Liver (tissue), 8 donors: ENCODE measurements at regions not wholly inside any gene's neighbourhood (a gene's known extent, or its start where the extent isn't known, plus 50 kb on each side); places are given as distances from the start of the nearest gene placed in this dataset.

ENCODE experiments used
- DNase-seq: peaks from one replicate; pipeline ENCODE4 v3.0.0-alpha.2; 2017; ENCODE audit warnings: low spot score
- H3K27ac ChIP-seq, 2 donors: one replicate each; pipeline ENCODE4 v1.7.0; 2013; ENCODE audit warnings: inconsistent platforms in 2 of 2, low read length in 2 of 2, control low read depth in 1 of 2, low read depth in 1 of 2, mild to moderate bottlenecking in 1 of 2
- H3K27me3 ChIP-seq, 4 donors: one replicate each; pipeline versions ENCODE4 v1.6.1 to v1.7.0; 2013; ENCODE audit warnings: low read length in 3 of 4, inconsistent platforms in 1 of 4, mild to moderate bottlenecking in 1 of 4, moderate library complexity in 1 of 4; ENCODE audit not compliant: control insufficient read depth in 4 of 4, insufficient read depth in 4 of 4
- H3K36me3 ChIP-seq, 4 donors: one replicate each; pipeline versions ENCODE4 v1.6.1 to v1.7.0; 2013; ENCODE audit warnings: low read length in 3 of 4, mild to moderate bottlenecking in 3 of 4, low read depth in 1 of 4, moderate library complexity in 1 of 4; ENCODE audit not compliant: control insufficient read depth in 4 of 4, insufficient read depth in 3 of 4
- H3K4me1 ChIP-seq, 4 donors: one replicate each; pipeline versions ENCODE4 v1.6.1 to v1.7.0; 2013; ENCODE audit warnings: low read length in 3 of 4, mild to moderate bottlenecking in 3 of 4, moderate library complexity in 1 of 4; ENCODE audit not compliant: control insufficient read depth in 4 of 4, insufficient read depth in 4 of 4
- H3K4me3 ChIP-seq, 3 donors: one replicate each; pipeline versions ENCODE4 v1.6.1 to v1.7.0; 2013; ENCODE audit warnings: low read length in 3 of 3, control low read depth in 1 of 3, low read depth in 1 of 3, mild to moderate bottlenecking in 1 of 3
- H3K9ac ChIP-seq, 2 donors: one replicate each; pipeline ENCODE4 v1.7.0; 2013; ENCODE audit warnings: low read length in 2 of 2, mild to moderate bottlenecking in 2 of 2, moderate library complexity in 2 of 2, control low read depth in 1 of 2, low read depth in 1 of 2
- H3K9me3 ChIP-seq, 4 donors: one replicate each; pipeline versions ENCODE4 v1.6.1 to v1.7.0; 2013; ENCODE audit warnings: low read length in 3 of 4; ENCODE audit not compliant: control insufficient read depth in 4 of 4
- EGR1 ChIP-seq, 2 donors: IDR thresholded peaks; 2 replicates each; pipeline ENCODE4 v1.6.1; 2016 to 2018; ENCODE audit warnings: antibody characterized with exemption in 2 of 2, low read depth in 2 of 2
- FOXA1 ChIP-seq: IDR thresholded peaks from 2 replicates; pipeline ENCODE4 v1.6.1; 2016; ENCODE audit warnings: antibody characterized with exemption
- FOXA2 ChIP-seq: IDR thresholded peaks from 2 replicates; pipeline ENCODE4 v1.6.1; 2016; ENCODE audit warnings: antibody characterized with exemption
- GABPA ChIP-seq, 2 donors: IDR thresholded peaks in 1 of 2; conservative IDR thresholded peaks in 1 of 2; 2 replicates each; pipeline ENCODE4 v1.6.1; 2016; ENCODE audit warnings: antibody characterized with exemption in 2 of 2, mild to moderate bottlenecking in 1 of 2, moderate library complexity in 1 of 2
- HNF4A ChIP-seq, 2 donors: conservative IDR thresholded peaks; 2 replicates each; pipeline ENCODE4 v1.6.1; 2016; ENCODE audit warnings: antibody characterized with exemption in 2 of 2, mild to moderate bottlenecking in 2 of 2
- HNF4G ChIP-seq: IDR thresholded peaks from 2 replicates; pipeline ENCODE4 v1.6.1; 2016; ENCODE audit warnings: antibody characterized with exemption
- JUND ChIP-seq, 2 donors: IDR thresholded peaks; 2 replicates each; pipeline ENCODE4 v1.6.1; 2016; ENCODE audit warnings: antibody characterized with exemption in 2 of 2
- NR2F2 ChIP-seq: IDR thresholded peaks from 2 replicates; pipeline ENCODE4 v1.6.1; 2016; ENCODE audit warnings: antibody characterized with exemption
- RAD21 ChIP-seq, 2 donors: IDR thresholded peaks; 2 replicates each; pipeline ENCODE4 v1.6.1; 2016; ENCODE audit warnings: antibody characterized with exemption in 2 of 2, mild to moderate bottlenecking in 2 of 2
- RXRA ChIP-seq, 2 donors: IDR thresholded peaks; 2 replicates each; pipeline ENCODE4 v1.6.1; 2017 to 2018; ENCODE audit warnings: antibody characterized with exemption in 2 of 2, mild to moderate bottlenecking in 1 of 2
- SP1 ChIP-seq: IDR thresholded peaks from 2 replicates; pipeline ENCODE4 v1.6.1; 2018; ENCODE audit warnings: antibody characterized with exemption, mild to moderate bottlenecking
- TAF1 ChIP-seq: conservative IDR thresholded peaks from 2 replicates; pipeline ENCODE4 v1.6.1; 2016; ENCODE audit warnings: antibody characterized with exemption, mild to moderate bottlenecking
- YY1 ChIP-seq: IDR thresholded peaks from 2 replicates; pipeline ENCODE4 v1.6.1; 2016; ENCODE audit warnings: antibody characterized with exemption, mild to moderate bottlenecking
- ZBTB33 ChIP-seq: IDR thresholded peaks from 2 replicates; pipeline ENCODE4 v1.6.1; 2016; ENCODE audit warnings: antibody characterized with exemption
- WGBS: extraction: QIAGEN DNeasy Blood & Tissue Kit; methylation state at CpG from one replicate; pipeline ENCODE4 v1.1.7; 2013; 5-methylcytosine and 5-hydroxymethylcytosine counted together
- TF ChIP-seq, protein P1 (sequence below): IDR thresholded peaks from 2 replicates; pipeline ENCODE4 v1.6.1; 2016; ENCODE audit warnings: antibody characterized with exemption
- TF ChIP-seq, protein P2 (sequence below): IDR thresholded peaks from 2 replicates; pipeline ENCODE4 v1.6.1; 2016; ENCODE audit warnings: antibody characterized with exemption, mild to moderate bottlenecking
- TF ChIP-seq, protein P3 (sequence below): IDR thresholded peaks from 2 replicates; pipeline ENCODE4 v1.6.1; 2016; ENCODE audit warnings: antibody characterized with exemption
- TF ChIP-seq, protein P4 (sequence below): fragments of 150-350 bp; IDR thresholded peaks from 2 replicates; pipeline ENCODE4 v1.5.1; 2017; ENCODE audit warnings: improper control_type of control experiment, low read depth, low read length; ENCODE audit not compliant: missing input control
- donor health status: healthy.
- donor health status: healthy.
- donor health status: healthy.
- donor health status: healthy.
- donor health status: healthy.

DNA sequence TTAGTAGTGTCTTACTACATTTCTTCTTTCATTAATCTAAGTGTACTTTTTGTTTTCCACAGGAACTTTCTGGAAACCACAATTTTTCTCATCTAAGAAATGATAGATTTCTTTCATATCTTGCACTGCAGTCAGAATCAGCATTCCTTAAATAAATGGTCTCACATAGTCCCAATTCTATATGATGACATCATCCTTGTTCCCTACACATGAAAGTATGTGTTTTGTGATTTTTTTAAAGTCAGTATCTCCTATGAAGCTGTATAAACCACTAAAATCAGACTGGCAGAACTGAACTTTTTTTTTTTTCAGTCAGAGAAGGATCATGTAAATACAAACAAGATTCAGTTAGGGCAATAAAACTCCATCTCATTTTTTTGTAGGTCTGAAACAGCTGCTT, 742.6 kb upstream of the CXADR start:
- Histone ChIP-seq H3K4me1 (no peaks in the 10 kb centered on the region), H3K27ac (no peak overlapping the region), H3K27me3 (no peaks in the 10 kb centered on the region), H3K36me3 (no peaks in the 10 kb centered on the region), H3K9me3 (no peaks in the 10 kb centered on the region), H3K4me3 (no peak overlapping the region), H3K9ac (no peak overlapping the region)
- DNase-seq = no peak
- TF ChIP-seq HNF4A (conservative IDR thresholded peaks at IDR 0.05) (no peak), HNF4G (no peak), FOXA1 (no peak), EGR1 (IDR thresholded peaks at IDR 0.05; ENCODE audit: low read depth in 2 of 2) (no peak), SP1 (no peak), RAD21 (IDR thresholded peaks at IDR 0.05) (no peak), YY1 (no peak), TAF1 (no peak), FOXA2 (no peak)
- TF ChIP-seq, protein P1, sequence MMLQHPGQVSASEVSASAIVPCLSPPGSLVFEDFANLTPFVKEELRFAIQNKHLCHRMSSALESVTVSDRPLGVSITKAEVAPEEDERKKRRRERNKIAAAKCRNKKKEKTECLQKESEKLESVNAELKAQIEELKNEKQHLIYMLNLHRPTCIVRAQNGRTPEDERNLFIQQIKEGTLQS = no peak
- TF ChIP-seq, protein P2, sequence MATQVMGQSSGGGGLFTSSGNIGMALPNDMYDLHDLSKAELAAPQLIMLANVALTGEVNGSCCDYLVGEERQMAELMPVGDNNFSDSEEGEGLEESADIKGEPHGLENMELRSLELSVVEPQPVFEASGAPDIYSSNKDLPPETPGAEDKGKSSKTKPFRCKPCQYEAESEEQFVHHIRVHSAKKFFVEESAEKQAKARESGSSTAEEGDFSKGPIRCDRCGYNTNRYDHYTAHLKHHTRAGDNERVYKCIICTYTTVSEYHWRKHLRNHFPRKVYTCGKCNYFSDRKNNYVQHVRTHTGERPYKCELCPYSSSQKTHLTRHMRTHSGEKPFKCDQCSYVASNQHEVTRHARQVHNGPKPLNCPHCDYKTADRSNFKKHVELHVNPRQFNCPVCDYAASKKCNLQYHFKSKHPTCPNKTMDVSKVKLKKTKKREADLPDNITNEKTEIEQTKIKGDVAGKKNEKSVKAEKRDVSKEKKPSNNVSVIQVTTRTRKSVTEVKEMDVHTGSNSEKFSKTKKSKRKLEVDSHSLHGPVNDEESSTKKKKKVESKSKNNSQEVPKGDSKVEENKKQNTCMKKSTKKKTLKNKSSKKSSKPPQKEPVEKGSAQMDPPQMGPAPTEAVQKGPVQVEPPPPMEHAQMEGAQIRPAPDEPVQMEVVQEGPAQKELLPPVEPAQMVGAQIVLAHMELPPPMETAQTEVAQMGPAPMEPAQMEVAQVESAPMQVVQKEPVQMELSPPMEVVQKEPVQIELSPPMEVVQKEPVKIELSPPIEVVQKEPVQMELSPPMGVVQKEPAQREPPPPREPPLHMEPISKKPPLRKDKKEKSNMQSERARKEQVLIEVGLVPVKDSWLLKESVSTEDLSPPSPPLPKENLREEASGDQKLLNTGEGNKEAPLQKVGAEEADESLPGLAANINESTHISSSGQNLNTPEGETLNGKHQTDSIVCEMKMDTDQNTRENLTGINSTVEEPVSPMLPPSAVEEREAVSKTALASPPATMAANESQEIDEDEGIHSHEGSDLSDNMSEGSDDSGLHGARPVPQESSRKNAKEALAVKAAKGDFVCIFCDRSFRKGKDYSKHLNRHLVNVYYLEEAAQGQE = no peak
- TF ChIP-seq, protein P3, sequence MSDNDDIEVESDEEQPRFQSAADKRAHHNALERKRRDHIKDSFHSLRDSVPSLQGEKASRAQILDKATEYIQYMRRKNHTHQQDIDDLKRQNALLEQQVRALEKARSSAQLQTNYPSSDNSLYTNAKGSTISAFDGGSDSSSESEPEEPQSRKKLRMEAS = no peak

- no peak overlapping the region for H3K4me3 ChIP-seq
- TF ChIP-seq FOXA2 (no peak), GABPA (IDR thresholded peaks at IDR 0.05 in 1 of 2, conservative IDR thresholded peaks at IDR 0.05 in 1 of 2) (no peak), ZBTB33 (no peak), EGR1 (IDR thresholded peaks at IDR 0.05; ENCODE audit: low read depth in 2 of 2) (no peak), FOXA1 (no peak), TAF1 (no peak), RXRA (IDR thresholded peaks at IDR 0.05) (no peak), YY1 (no peak), RAD21 (IDR thresholded peaks at IDR 0.05) (no peak), SP1 (no peak), JUND (IDR thresholded peaks at IDR 0.05) (no peak), NR2F2 (no peak), HNF4A (conservative IDR thresholded peaks at IDR 0.05) (no peak)
- TF ChIP-seq, protein P2 = no peak
- TF ChIP-seq, protein P1 = no peak
- TF ChIP-seq, protein P4, sequence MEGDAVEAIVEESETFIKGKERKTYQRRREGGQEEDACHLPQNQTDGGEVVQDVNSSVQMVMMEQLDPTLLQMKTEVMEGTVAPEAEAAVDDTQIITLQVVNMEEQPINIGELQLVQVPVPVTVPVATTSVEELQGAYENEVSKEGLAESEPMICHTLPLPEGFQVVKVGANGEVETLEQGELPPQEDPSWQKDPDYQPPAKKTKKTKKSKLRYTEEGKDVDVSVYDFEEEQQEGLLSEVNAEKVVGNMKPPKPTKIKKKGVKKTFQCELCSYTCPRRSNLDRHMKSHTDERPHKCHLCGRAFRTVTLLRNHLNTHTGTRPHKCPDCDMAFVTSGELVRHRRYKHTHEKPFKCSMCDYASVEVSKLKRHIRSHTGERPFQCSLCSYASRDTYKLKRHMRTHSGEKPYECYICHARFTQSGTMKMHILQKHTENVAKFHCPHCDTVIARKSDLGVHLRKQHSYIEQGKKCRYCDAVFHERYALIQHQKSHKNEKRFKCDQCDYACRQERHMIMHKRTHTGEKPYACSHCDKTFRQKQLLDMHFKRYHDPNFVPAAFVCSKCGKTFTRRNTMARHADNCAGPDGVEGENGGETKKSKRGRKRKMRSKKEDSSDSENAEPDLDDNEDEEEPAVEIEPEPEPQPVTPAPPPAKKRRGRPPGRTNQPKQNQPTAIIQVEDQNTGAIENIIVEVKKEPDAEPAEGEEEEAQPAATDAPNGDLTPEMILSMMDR = no peak
- H3K4me1 ChIP-seq = no peaks in the 10 kb centered on the region
- DNase-seq = no peak
- 40% methylated on average over 1 of the region's 1 CpG for WGBS
- no peak overlapping the region for H3K27ac ChIP-seq
- no peaks in the 10 kb centered on the region for H3K9me3 ChIP-seq
- H3K36me3 ChIP-seq = no peaks in the 10 kb centered on the region
- H3K9ac ChIP-seq = no peak overlapping the region
- no peaks in the 10 kb centered on the region for H3K27me3 ChIP-seq
Observed at GRCh38 chr21:16773206-16773605, 739.6 kb upstream of the CXADR start.
